Activated CD8-positive, alpha-beta memory T cell treated with anti-CD3 and anti-CD28 coated beads for 48 hours (primary cell): ENCODE measurements at regions not wholly inside any gene's neighbourhood (a gene's known extent, or its start where the extent isn't known, plus 50 kb on each side); places are given as distances from the start of the nearest gene placed in this dataset.
"Not testable (repeated sequence)": the region's sequence is repeated elsewhere in the genome, so short reads cannot be mapped to it uniquely, and the experiment has no call there.

Source experiments
- DNase-seq, 3 experiments: peaks; one replicate each; pipeline ENCODE4 v3.0.0-alpha.2; 2020; ENCODE audit warnings: low read depth in 2 of 3, low spot score in 2 of 3

DNA sequence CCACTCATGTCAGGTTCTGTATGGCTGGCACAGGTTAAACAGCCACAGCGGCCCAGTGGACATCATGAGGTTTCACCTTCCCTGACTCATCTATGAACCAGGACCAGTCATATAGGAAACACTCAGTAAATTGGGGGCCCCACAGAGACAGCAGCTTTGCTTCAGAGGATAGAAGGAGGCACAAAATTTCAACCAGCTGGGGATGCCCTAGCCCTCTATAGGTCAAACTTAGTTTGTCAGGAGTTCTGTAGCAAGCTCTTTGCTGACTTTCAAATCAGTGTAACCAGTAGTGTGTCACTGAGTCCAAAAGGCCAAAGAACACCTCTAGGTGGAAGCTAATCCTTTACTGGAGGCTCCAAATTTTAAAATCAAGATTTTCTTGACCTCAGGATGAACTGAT is 4157.8 kb upstream of the TPTE start:
- DNase-seq, result not testable (repeated sequence)

DNA sequence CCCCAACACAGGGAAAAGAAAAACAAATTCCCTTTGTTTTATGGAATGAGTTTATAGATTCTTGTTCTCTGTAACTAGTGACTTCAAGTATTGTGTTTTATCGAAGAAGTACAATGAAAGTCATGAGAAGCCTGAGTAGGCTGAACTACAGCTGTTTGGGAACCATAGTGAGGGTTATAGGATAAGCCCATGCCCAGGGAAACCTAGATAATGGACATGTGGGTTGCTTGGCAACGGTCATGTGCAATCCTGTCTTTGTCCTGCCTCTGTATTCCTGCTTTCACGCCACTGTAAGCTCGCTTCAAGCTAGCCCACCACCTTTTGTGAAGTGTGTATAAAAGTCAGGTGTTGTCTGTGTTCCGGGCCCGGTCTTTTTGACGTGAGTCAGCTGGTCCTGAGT is 4152.6 kb upstream of the TPTE start:
- not testable (repeated sequence) for DNase-seq

- DNase-seq, result not testable (repeated sequence)
These were observed 4148.1 kb upstream of the TPTE start for GRCh38 chr21:6373253-6373652.

GRCh38 chr21:6374232-6374631 is 4147.2 kb upstream of the TPTE start:
- peak in 1 of 3 experiments; percentile 2 for DNase-seq

- DNase-seq, result not testable (repeated sequence)
These were observed 4146.5 kb upstream of the TPTE start for GRCh38 chr21:6374926-6375325.

DNA sequence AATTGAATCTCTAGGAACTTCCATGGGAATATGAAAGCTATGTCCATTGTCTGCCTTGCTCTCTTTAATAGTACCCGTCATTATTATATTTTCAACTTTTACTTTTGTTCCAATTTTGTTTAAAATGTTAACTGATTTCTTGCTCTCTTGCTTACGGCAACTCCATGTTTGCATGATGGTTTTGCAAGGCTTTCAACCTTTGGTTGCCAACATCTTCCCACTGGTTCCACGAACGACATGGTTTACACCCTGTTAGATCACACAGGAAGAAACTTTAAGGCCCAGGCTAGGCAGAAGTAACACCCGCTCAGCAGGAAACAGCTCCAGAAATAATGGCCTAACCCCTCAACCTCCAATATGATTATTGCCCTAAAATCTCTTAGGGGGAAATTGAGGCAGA is 4145.6 kb upstream of the TPTE start:
- not testable (repeated sequence) for DNase-seq

- not testable (repeated sequence) for DNase-seq
These were observed 4144.9 kb upstream of the TPTE start for GRCh38 chr21:6376321-6377070.
